Prostate gland (tissue), 2 donors: ENCODE measurements at regions not wholly inside any gene's neighbourhood (a gene's known extent, or its start where the extent isn't known, plus 50 kb on each side); places are given as distances from the start of the nearest gene placed in this dataset.

Source experiments
- DNase-seq: peaks from one replicate; pipeline ENCODE4 v3.0.0-alpha.2; 2019; ENCODE audit warnings: low spot score
- H3K27ac ChIP-seq, 2 donors: fragments of 200-600 bp; sonication (generic); 2 replicates each; pipeline ENCODE4 v1.5.1; 2017 to 2019
- H3K27me3 ChIP-seq: fragments of 200-600 bp; sonication (generic); replicated peaks from 2 replicates; pipeline ENCODE4 v1.5.1; 2019; ENCODE audit not compliant: insufficient read depth
- H3K36me3 ChIP-seq, 2 donors: fragments of 200-600 bp; sonication (generic); 1 replicate in 1 of 2; 2 replicates in 1 of 2; pipeline versions ENCODE4 v1.5.1 to v1.8.1; 2017 to 2019
- H3K4me1 ChIP-seq: fragments of 200-600 bp; sonication (generic); replicated peaks from 2 replicates; pipeline ENCODE4 v1.5.1; 2019
- H3K4me3 ChIP-seq, 2 donors: fragments of 200-600 bp; sonication (generic); 2 replicates each; pipeline ENCODE4 v1.5.1; 2017 to 2019
- H3K9me3 ChIP-seq: fragments of 200-600 bp; sonication (generic); 2 replicates; pipeline ENCODE4 v1.5.1; 2017
- CTCF ChIP-seq, 4 experiments: fragments of 200-600 bp in 2 of 4; fragments of 450-650 bp in 2 of 4; sonication (generic) in 2 of 4; IDR thresholded peaks; 1 replicate in 3 of 4; 2 replicates in 1 of 4; pipeline ENCODE4 v1.5.1; 2016 to 2019; ENCODE audit warnings: antibody characterized with exemption in 4 of 4, mild to moderate bottlenecking in 2 of 4, moderate library complexity in 2 of 4
- POLR2A ChIP-seq: fragments of 450-650 bp; IDR thresholded peaks from one replicate; pipeline ENCODE4 v1.6.1; 2016; ENCODE audit warnings: antibody characterized with exemption, mild to moderate bottlenecking
- POLR2AphosphoS5 ChIP-seq: sonication (generic); formaldehyde crosslinking; IDR thresholded peaks from one replicate; pipeline ENCODE4 v1.6.1; 2017; ENCODE audit warnings: antibody characterized with exemption
- intact Hi-C: fragments of 100-400 bp; cut with DNase I; formaldehyde crosslinking; loops from one replicate; pipeline ENCODE4 v1.14.2; 2022

DNA sequence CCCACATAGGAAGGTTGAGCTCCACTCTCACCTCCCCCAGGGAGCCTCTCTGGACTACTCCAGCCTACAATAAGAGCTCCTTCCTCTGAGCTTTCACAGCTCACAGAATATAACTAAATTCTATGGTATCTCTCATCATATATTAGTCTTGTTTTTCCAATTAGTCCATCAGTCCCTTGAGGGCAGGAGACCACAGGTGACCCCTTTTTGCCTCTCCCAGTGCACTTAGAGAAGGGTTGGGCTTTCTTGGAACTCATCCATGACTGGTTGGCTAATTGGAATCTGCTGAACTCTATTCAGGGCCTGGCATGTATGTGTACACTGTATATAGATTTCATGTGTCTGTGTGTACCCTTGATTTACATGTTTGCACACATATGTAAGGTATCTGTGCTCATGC lies 50.4 kb upstream of the ARAP3 start:
- Histone ChIP-seq H3K9me3 (no peaks in the 10 kb centered on the region), H3K27ac (no peak overlapping the region), H3K36me3 (no peaks in the 10 kb centered on the region), H3K4me1 (no peaks in the 10 kb centered on the region), H3K27me3 (no peaks in the 10 kb centered on the region), H3K4me3 (no peak overlapping the region)
- TF ChIP-seq CTCF (IDR thresholded peaks at IDR 0.05) (no peak), POLR2AphosphoS5 (no peak), POLR2A (no peak)
- DNase-seq: no peak
- intact Hi-C loops: no loop called here
